ENCODE measurements at regions not wholly inside any gene's neighbourhood (a gene's known extent, or its start where the extent isn't known, plus 50 kb on each side); places are given as distances from the start of the nearest gene placed in this dataset.

DNA sequence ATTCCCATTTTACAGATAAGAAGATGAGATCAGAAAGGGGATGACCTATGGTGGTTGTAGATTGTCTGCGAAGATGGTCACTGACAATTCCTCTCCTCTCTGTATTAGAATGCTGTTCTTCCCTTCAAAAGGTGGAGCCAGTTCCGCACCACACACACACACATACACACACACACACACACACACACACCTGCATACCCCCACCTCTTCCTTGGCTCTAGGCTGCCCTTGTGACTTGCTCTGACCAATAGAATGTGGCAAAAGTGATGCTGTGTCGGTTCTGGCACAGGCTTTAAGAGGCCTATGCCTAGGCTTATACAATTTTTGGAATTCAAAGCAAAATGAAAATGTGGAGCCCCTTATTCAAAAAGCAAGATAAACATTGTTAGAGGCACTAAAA lies 88.0 kb downstream of the ZFP36L2 start:
- no peak for TF ChIP-seq TAF1 (conservative IDR thresholded peaks at IDR 0.05)
- no peak for TF ChIP-seq RXRA (IDR thresholded peaks at IDR 0.05)
- TF ChIP-seq, protein P1, sequence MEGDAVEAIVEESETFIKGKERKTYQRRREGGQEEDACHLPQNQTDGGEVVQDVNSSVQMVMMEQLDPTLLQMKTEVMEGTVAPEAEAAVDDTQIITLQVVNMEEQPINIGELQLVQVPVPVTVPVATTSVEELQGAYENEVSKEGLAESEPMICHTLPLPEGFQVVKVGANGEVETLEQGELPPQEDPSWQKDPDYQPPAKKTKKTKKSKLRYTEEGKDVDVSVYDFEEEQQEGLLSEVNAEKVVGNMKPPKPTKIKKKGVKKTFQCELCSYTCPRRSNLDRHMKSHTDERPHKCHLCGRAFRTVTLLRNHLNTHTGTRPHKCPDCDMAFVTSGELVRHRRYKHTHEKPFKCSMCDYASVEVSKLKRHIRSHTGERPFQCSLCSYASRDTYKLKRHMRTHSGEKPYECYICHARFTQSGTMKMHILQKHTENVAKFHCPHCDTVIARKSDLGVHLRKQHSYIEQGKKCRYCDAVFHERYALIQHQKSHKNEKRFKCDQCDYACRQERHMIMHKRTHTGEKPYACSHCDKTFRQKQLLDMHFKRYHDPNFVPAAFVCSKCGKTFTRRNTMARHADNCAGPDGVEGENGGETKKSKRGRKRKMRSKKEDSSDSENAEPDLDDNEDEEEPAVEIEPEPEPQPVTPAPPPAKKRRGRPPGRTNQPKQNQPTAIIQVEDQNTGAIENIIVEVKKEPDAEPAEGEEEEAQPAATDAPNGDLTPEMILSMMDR (IDR thresholded peaks at IDR 0.05; ENCODE audit: low read depth, low read length, missing input control) = no peak
- no peak for TF ChIP-seq EGR1 (IDR thresholded peaks at IDR 0.05; ENCODE audit: low read depth in 2 of 2)
- TF ChIP-seq, protein P2, sequence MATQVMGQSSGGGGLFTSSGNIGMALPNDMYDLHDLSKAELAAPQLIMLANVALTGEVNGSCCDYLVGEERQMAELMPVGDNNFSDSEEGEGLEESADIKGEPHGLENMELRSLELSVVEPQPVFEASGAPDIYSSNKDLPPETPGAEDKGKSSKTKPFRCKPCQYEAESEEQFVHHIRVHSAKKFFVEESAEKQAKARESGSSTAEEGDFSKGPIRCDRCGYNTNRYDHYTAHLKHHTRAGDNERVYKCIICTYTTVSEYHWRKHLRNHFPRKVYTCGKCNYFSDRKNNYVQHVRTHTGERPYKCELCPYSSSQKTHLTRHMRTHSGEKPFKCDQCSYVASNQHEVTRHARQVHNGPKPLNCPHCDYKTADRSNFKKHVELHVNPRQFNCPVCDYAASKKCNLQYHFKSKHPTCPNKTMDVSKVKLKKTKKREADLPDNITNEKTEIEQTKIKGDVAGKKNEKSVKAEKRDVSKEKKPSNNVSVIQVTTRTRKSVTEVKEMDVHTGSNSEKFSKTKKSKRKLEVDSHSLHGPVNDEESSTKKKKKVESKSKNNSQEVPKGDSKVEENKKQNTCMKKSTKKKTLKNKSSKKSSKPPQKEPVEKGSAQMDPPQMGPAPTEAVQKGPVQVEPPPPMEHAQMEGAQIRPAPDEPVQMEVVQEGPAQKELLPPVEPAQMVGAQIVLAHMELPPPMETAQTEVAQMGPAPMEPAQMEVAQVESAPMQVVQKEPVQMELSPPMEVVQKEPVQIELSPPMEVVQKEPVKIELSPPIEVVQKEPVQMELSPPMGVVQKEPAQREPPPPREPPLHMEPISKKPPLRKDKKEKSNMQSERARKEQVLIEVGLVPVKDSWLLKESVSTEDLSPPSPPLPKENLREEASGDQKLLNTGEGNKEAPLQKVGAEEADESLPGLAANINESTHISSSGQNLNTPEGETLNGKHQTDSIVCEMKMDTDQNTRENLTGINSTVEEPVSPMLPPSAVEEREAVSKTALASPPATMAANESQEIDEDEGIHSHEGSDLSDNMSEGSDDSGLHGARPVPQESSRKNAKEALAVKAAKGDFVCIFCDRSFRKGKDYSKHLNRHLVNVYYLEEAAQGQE (IDR thresholded peaks at IDR 0.05) = no peak
- no peak for TF ChIP-seq ZBTB33 (IDR thresholded peaks at IDR 0.05)
- no peak for TF ChIP-seq SP1 (IDR thresholded peaks at IDR 0.05)
- no peak for TF ChIP-seq ATF3 (IDR thresholded peaks at IDR 0.05)
- no peak for TF ChIP-seq RAD21 (IDR thresholded peaks at IDR 0.05)
- TF ChIP-seq YY1 (IDR thresholded peaks at IDR 0.05) = no peak
- no peak for TF ChIP-seq GABPA (IDR thresholded peaks at IDR 0.05 in 1 of 2, conservative IDR thresholded peaks at IDR 0.05 in 1 of 2)
- TF ChIP-seq MAX (IDR thresholded peaks at IDR 0.05) = no peak

Data from liver (tissue), 3 donors.